Tibial artery (tissue), 4 donors: ENCODE measurements at regions not wholly inside any gene's neighbourhood (a gene's known extent, or its start where the extent isn't known, plus 50 kb on each side); places are given as distances from the start of the nearest gene placed in this dataset.

Experiments
- DNase-seq, 2 donors: peaks; one replicate each; pipeline ENCODE4 v3.0.0-alpha.2; 2019
- H3K27ac ChIP-seq, 2 donors: fragments of 200-600 bp; sonication (generic) in 1 of 2; 1 replicate in 1 of 2; 2 replicates in 1 of 2; pipeline ENCODE4 v1.5.1; 2018 to 2019; ENCODE audit warnings: mild to moderate bottlenecking in 1 of 2
- H3K27me3 ChIP-seq, 2 donors: fragments of 200-600 bp; sonication (generic) in 1 of 2; one replicate each; pipeline versions ENCODE4 v1.5.1 to v1.6.0; 2016 to 2019
- H3K36me3 ChIP-seq, 3 donors: fragments of 200-600 bp; sonication (generic) in 2 of 3; one replicate each; pipeline ENCODE4 v1.5.1; 2016 to 2019; ENCODE audit warnings: mild to moderate bottlenecking in 2 of 3
- H3K4me1 ChIP-seq, 4 donors: fragments of 200-600 bp; sonication (generic) in 2 of 4; 1 replicate in 3 of 4; 2 replicates in 1 of 4; pipeline ENCODE4 v1.5.1; 2016 to 2019
- H3K4me3 ChIP-seq, 2 donors: fragments of 200-600 bp; sonication (generic) in 1 of 2; 1 replicate in 1 of 2; 2 replicates in 1 of 2; pipeline ENCODE4 v1.5.1; 2018 to 2019; ENCODE audit warnings: mild to moderate bottlenecking in 2 of 2
- H3K9me3 ChIP-seq, 3 donors: fragments of 200-600 bp; sonication (generic) in 1 of 3; one replicate each; pipeline ENCODE4 v1.5.1; 2016 to 2019
- intact Hi-C: fragments of 100-400 bp; cut with DNase I; formaldehyde crosslinking; loops from one replicate; pipeline ENCODE4 v1.15.0; 2023; ENCODE audit warnings: low total_unique reads
- TF ChIP-seq, protein P1 (sequence below), 2 experiments: fragments of 200-600 bp in 1 of 2; fragments of 450-650 bp in 1 of 2; IDR thresholded peaks; one replicate each; pipeline ENCODE4 v1.5.1; 2017 to 2019; ENCODE audit warnings: antibody characterized with exemption in 2 of 2, mild to moderate bottlenecking in 1 of 2, moderate library complexity in 1 of 2

DNA sequence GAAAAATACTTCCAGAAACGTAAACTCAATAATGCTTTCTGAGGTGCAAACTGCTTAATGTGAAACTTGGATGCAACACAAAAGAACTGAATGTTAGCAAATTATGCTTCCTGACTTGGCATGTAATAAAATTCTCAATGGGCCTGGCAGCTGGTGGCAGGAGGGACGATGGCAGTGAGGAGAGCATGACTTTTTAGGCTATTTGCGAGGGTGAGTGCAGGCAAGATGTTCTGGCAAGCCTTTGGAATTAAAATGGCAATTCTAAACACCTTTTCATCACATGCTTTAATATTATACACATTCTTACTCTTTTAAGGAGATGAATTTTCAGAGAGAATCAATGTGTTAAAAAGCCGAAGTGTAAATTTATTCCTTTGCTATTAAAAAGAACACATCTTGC, 224.8 kb upstream of the CDH4 start:
- Histone ChIP-seq H3K27me3 (peaks cover 0 to 2% of the 10 kb centered on the region in 2 donors), H3K4me3 (no peak overlapping the region), H3K4me1 (no peaks in the 10 kb centered on the region), H3K27ac (no peak overlapping the region), H3K36me3 (no peaks in the 10 kb centered on the region), H3K9me3 (no peaks in the 10 kb centered on the region)
- no peak for DNase-seq
- intact Hi-C loops: no loop called here
- TF ChIP-seq, protein P1, sequence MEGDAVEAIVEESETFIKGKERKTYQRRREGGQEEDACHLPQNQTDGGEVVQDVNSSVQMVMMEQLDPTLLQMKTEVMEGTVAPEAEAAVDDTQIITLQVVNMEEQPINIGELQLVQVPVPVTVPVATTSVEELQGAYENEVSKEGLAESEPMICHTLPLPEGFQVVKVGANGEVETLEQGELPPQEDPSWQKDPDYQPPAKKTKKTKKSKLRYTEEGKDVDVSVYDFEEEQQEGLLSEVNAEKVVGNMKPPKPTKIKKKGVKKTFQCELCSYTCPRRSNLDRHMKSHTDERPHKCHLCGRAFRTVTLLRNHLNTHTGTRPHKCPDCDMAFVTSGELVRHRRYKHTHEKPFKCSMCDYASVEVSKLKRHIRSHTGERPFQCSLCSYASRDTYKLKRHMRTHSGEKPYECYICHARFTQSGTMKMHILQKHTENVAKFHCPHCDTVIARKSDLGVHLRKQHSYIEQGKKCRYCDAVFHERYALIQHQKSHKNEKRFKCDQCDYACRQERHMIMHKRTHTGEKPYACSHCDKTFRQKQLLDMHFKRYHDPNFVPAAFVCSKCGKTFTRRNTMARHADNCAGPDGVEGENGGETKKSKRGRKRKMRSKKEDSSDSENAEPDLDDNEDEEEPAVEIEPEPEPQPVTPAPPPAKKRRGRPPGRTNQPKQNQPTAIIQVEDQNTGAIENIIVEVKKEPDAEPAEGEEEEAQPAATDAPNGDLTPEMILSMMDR (IDR thresholded peaks at IDR 0.05): no peak

DNA sequence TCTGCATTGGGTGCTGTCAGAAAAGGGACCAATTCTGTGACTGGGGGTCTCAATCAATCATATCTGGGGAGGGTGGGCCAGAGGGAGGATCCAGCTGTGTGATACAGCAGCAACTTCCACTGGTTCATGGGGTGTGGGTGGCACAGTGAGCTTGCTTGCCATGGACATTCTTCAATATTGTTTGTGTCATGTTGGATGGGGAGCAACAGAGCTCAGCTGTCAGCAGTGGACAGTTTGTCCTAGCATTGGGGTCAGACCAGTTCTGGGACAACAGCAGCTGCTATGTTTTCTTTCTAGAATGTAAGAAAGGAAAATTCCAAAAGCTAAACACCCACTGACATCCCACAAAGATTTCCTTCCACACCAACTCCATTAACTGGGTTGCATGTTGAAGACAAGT, 221.9 kb upstream of the CDH4 start:
- peak in 1 of 2 donors; percentile 4 for DNase-seq

DNA sequence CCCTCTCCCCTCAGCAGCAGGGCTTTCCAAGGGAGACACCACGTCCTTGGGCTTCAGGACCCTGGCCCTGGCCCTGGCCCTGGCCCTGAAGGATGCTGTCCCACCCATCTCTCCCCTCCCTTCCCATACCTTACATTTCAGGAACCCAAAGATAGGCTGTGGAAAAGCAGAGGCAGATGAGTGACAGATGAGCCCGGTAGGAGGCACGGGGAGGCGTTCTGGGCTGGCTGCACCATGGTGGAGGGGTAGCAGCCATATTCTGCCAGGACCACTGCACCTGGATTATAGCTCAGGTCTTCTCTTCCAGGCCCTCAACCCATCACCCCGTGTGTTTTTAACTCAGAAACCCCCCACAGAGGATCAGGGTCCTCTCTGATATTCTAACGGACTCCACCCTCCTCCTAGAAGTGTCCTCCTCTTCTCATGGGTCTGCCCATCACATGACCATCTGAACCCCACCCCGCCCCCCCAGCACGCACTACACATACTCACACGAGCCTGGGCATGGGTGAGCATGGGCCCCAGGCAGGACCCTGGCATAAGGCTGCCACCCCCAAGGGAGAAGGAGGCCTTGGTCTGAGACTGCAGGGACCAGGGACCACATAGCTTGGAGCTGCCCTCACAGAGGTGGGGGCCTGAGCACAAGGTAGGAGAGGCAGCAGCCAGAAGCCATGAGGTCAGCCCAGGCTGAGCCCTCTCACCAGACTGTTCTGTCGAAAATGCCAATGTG, 220.8 kb upstream of the CDH4 start:
- H3K27ac ChIP-seq: no peak overlapping the region
- H3K4me3 ChIP-seq: no peak overlapping the region
- intact Hi-C loops: no loop called here
- TF ChIP-seq, protein P1 (IDR thresholded peaks at IDR 0.05): no peak
- H3K4me1 ChIP-seq: no peaks in the 10 kb centered on the region
- H3K36me3 ChIP-seq: no peaks in the 10 kb centered on the region
- peak in 1 of 2 donors; percentile 40 for DNase-seq
- H3K9me3 ChIP-seq: no peaks in the 10 kb centered on the region
- no peaks in the 10 kb centered on the region for H3K27me3 ChIP-seq

More for the DNA sequence above, 221.9 kb upstream of the CDH4 start:
- TF ChIP-seq, protein P1 (IDR thresholded peaks at IDR 0.05): no peak
- Histone ChIP-seq H3K27ac (no peak overlapping the region), H3K9me3 (no peaks in the 10 kb centered on the region), H3K4me1 (no peaks in the 10 kb centered on the region), H3K4me3 (no peak overlapping the region), H3K27me3 (no peaks in the 10 kb centered on the region), H3K36me3 (no peaks in the 10 kb centered on the region)
- intact Hi-C loops: no loop called here

DNA sequence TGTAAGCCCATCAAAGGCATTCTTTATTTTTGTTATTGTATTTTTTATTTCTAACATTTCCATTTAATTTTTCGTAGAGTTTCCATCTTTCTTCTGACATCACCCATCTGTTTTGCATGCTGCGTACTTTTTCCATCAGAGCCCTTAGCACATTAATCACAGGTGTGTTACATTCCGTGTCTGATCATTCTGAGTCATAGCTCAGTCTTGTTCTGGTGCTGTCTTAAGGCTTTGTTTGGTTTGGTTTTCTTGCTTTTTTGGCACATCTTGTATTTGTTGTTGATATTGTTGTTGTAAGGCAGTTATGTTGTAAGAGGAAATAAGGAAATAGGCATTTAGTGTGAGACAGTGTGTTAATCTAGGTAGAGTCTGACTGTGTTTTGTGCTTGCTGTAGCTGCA, 214.6 kb upstream of the CDH4 start:
- Histone ChIP-seq H3K4me3 (no peak overlapping the region), H3K27ac (no peak overlapping the region), H3K9me3 (peaks cover 0 to 4% (median 0%) of the 10 kb centered on the region in 3 donors), H3K27me3 (no peaks in the 10 kb centered on the region), H3K4me1 (no peaks in the 10 kb centered on the region), H3K36me3 (no peaks in the 10 kb centered on the region)
- TF ChIP-seq, protein P1 (IDR thresholded peaks at IDR 0.05): no peak
- intact Hi-C loops: no loop called here
- no peak for DNase-seq

DNA sequence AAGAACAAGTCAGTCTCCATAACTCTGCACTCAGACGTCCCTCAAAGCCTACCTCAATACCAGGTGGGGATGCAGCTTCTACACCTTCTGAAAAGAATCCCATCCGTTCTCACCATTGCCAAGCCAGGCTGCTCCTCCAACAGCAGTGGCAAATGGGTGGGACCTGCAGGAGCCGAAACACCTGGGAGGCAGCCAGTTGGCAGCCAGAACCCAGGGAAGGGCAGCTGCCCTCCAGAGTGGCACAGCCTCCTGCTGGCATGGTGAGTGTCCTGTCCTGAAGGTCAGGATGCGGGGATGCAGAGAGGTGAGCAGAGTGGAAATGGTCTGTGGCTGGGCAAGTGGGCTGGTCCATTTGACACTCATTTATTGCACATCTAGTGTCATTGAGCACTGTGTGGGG, 210.6 kb upstream of the CDH4 start:
- peak in 1 of 2 donors; percentile 45 for DNase-seq
- no peaks in the 10 kb centered on the region for H3K4me1 ChIP-seq
- no peak overlapping the region for H3K27ac ChIP-seq
- peaks cover 0 to 4% (median 0%) of the 10 kb centered on the region in 3 donors for H3K9me3 ChIP-seq
- TF ChIP-seq, protein P1 (IDR thresholded peaks at IDR 0.05): no peak
- H3K27me3 ChIP-seq: no peaks in the 10 kb centered on the region
- no peak overlapping the region for H3K4me3 ChIP-seq
- no peaks in the 10 kb centered on the region for H3K36me3 ChIP-seq
- intact Hi-C loops: no loop called here
